HCT116 (cell line): ENCODE measurements at regions not wholly inside any gene's neighbourhood (a gene's known extent, or its start where the extent isn't known, plus 50 kb on each side); places are given as distances from the start of the nearest gene placed in this dataset.
"Not testable (repeated sequence)": the region's sequence is repeated elsewhere in the genome, so short reads cannot be mapped to it uniquely, and the experiment has no call there.

Experiments
- ATAC-seq: fragments of 200-7000 bp; cut with Tn5 transposase; 2 replicates; pipeline ENCODE4 v1.9.1; 2020; ENCODE audit warnings: mild to moderate bottlenecking, moderate library complexity
- BruUV-seq: library from RNA; stranded (reverse); fragments of 400-500 nt; replicated peaks from 2 replicates; lab custom pipeline; 2021; lab: Mats Ljungman, UMichigan
- CTCF ChIA-PET: fragments of 300-600 bp; sonication (Branson Sonifier 250); formaldehyde crosslinking; loops from one replicate; lab custom pipeline; 2021; ENCODE audit warnings: antibody characterized with exemption; lab: Charles Lee
- POLR2A ChIA-PET: fragments of 300-600, 350-600 bp; sonication (Branson Sonifier 250); formaldehyde crosslinking; loops from one replicate; lab custom pipeline; 2021; ENCODE audit warnings: antibody characterized with exemption; lab: Charles Lee
- RAD21 ChIA-PET, 2 experiments: fragments of 300-600 bp; sonication (Branson Sonifier 250); formaldehyde crosslinking; loops; one replicate each; lab custom pipeline; 2023; ENCODE audit warnings: low total read pairs in 2 of 2; ENCODE audit not compliant: uncharacterized antibody in 2 of 2, unreplicated experiment in 2 of 2, low non-redundant PET in 1 of 2; lab: Charles Lee
- DNase-seq: peaks from one replicate; pipeline ENCODE4 v3.0.0-alpha.2; 2010; ENCODE audit warnings: low read depth, low spot score
- H2AFZ ChIP-seq: fragments of 200-600 bp; shearing (Covaris generic), sonication (generic); 2 replicates; pipeline ENCODE4 v1.6.1; 2017; ENCODE audit warnings: low read depth, mixed run types, mixed read lengths, antibody characterized with exemption, low read length; ENCODE audit not compliant: poor library complexity, severe bottlenecking
- H3K27ac ChIP-seq: 2 replicates; pipeline ENCODE4 v1.5.1; 2012; ENCODE audit warnings: low read depth, low read length
- H3K27me3 ChIP-seq: fragments of 200-600 bp; sonication (generic); 2 replicates; pipeline ENCODE4 v1.6.1; 2016; ENCODE audit warnings: mixed run types, low read length, mixed read lengths; ENCODE audit not compliant: insufficient read depth
- H3K36me3 ChIP-seq, 2 experiments: fragments of 200-500 bp in 1 of 2; fragments of 200-600 bp in 1 of 2; sonication (Bioruptor generic) in 1 of 2; sonication (generic) in 1 of 2; 2 replicates each; pipeline versions ENCODE4 v1.5.1 to v1.6.1; 2014 to 2016; ENCODE audit warnings: low read length in 2 of 2, inconsistent platforms in 1 of 2, mixed read lengths in 1 of 2, mixed run types in 1 of 2; ENCODE audit not compliant: insufficient read depth in 2 of 2, control insufficient read depth in 1 of 2
- H3K4me1 ChIP-seq, 2 experiments: fragments of 200-600 bp in 1 of 2; sonication (generic) in 1 of 2; 2 replicates each; pipeline versions ENCODE4 v1.5.1 to v1.6.1; 2012 to 2017; ENCODE audit warnings: low read length in 2 of 2, inconsistent platforms in 1 of 2, mild to moderate bottlenecking in 1 of 2, mixed read lengths in 1 of 2, mixed run types in 1 of 2, moderate library complexity in 1 of 2; ENCODE audit not compliant: insufficient read depth in 2 of 2, control insufficient read depth in 1 of 2
- H3K4me2 ChIP-seq: fragments of 200-600 bp; sonication (generic); 2 replicates; pipeline ENCODE4 v1.6.1; 2017; ENCODE audit warnings: mixed run types, low read length, mixed read lengths
- H3K4me3 ChIP-seq, 2 experiments: fragments of 200-600 bp in 1 of 2; sonication (generic) in 1 of 2; replicated peaks in 1 of 2; 2 replicates each; pipeline ENCODE4 v1.5.1; 2011 to 2016; ENCODE audit warnings: low read length in 2 of 2, control low read depth in 1 of 2, low read depth in 1 of 2, mild to moderate bottlenecking in 1 of 2, mixed read lengths in 1 of 2, mixed run types in 1 of 2
- H3K79me2 ChIP-seq: fragments of 200-600 bp; sonication (generic); 2 replicates; pipeline ENCODE4 v1.6.1; 2017; ENCODE audit warnings: mild to moderate bottlenecking, mixed run types, low read length, moderate library complexity, mixed read lengths; ENCODE audit not compliant: insufficient read depth
- H3K9ac ChIP-seq: fragments of 200-600 bp; sonication (generic); 2 replicates; pipeline ENCODE4 v1.6.1; 2016; ENCODE audit warnings: low read length, mixed read lengths
- H3K9me2 ChIP-seq: fragments of 200-600 bp; sonication (generic), shearing (Covaris generic); 2 replicates; pipeline ENCODE4 v1.6.1; 2017; ENCODE audit warnings: mixed run types, mild to moderate bottlenecking, moderate library complexity; ENCODE audit not compliant: insufficient read depth
- H3K9me3 ChIP-seq, 2 experiments: fragments of 200-500 bp in 1 of 2; fragments of 200-600 bp in 1 of 2; sonication (Bioruptor generic) in 1 of 2; sonication (generic) in 1 of 2; 2 replicates each; pipeline ENCODE4 v1.6.1; 2014 to 2017; ENCODE audit warnings: low read length in 2 of 2, mixed read lengths in 2 of 2, inconsistent platforms in 1 of 2, low read depth in 1 of 2, mild to moderate bottlenecking in 1 of 2, mixed run types in 1 of 2, moderate library complexity in 1 of 2; ENCODE audit not compliant: control insufficient read depth in 1 of 2, insufficient read depth in 1 of 2
- H4K20me1 ChIP-seq: fragments of 200-600 bp; sonication (generic), shearing (Covaris generic); 2 replicates; pipeline ENCODE4 v1.6.1; 2017; ENCODE audit warnings: mixed run types, mild to moderate bottlenecking, moderate library complexity; ENCODE audit not compliant: insufficient read depth
- ELF1 ChIP-seq: IDR thresholded peaks from 2 replicates; pipeline ENCODE4 v1.6.1; 2012; ENCODE audit warnings: low read depth, borderline replicate concordance
- TCF7L2 ChIP-seq: IDR thresholded peaks from 2 replicates; pipeline ENCODE4 v1.7.0; 2011; ENCODE audit warnings: borderline replicate concordance, inconsistent platforms; ENCODE audit not compliant: insufficient read depth, insufficient read length; ENCODE audit errors: extremely low read depth
- ZNF274 ChIP-seq: fragments of 200-500 bp; sonication (Bioruptor generic); IDR thresholded peaks from 2 replicates; pipeline ENCODE4 v1.6.1; 2014; ENCODE audit warnings: mild to moderate bottlenecking, low read depth, low read length, inconsistent platforms
- intact Hi-C: fragments of 100-400 bp; cut with micrococcal nuclease; formaldehyde crosslinking; loops from 2 replicates; pipeline ENCODE4 v1.10.0; 2022
- TF ChIP-seq, protein P1 (sequence below), 3 experiments: fragments of 200-600 bp in 1 of 3; sonication (generic) in 1 of 3; IDR thresholded peaks in 2 of 3; conservative IDR thresholded peaks in 1 of 3; 2 replicates each; pipeline ENCODE4 v1.5.1; 2012 to 2017; ENCODE audit warnings: low read depth in 2 of 3, low read length in 2 of 3, antibody characterized with exemption in 1 of 3, borderline replicate concordance in 1 of 3, control low read depth in 1 of 3, mild to moderate bottlenecking in 1 of 3, mixed read lengths in 1 of 3, mixed run types in 1 of 3, moderate library complexity in 1 of 3; ENCODE audit not compliant: insufficient read depth in 1 of 3
- TF ChIP-seq, protein P2 (sequence below): IDR thresholded peaks from 2 replicates; pipeline ENCODE4 v1.6.1; 2012; ENCODE audit warnings: low read depth

DNA sequence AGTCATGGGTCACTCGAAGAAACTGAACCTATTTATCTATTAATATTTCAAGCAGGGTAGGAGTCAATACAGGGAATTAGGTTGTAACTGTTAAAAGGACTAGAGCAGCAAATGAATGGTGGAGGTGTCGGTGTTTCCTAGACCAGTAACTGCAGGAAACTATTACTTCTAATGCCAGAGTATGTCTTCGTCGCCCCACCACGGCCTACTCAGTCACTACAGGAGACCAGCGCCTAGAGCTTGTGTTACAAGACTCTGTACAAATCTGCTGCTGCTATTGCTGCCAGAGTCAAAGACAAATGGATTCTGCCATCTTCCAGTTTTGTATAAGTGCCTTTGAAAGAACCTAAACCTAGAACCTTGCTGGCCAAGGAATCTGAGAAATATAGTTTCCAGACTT lies 343.9 kb downstream of the SOX4 start:
- Histone ChIP-seq H3K79me2 (no peaks in the 10 kb centered on the region), H3K4me2 (no peak overlapping the region), H3K4me1 (no peaks in the 10 kb centered on the region), H2AFZ (no peak overlapping the region), H4K20me1 (no peaks in the 10 kb centered on the region), H3K27ac (no peak overlapping the region), H3K36me3 (no peaks in the 10 kb centered on the region), H3K9me2 (no peaks in the 10 kb centered on the region), H3K9ac (no peak overlapping the region), H3K27me3 (no peaks in the 10 kb centered on the region), H3K4me3 (no peak overlapping the region), H3K9me3 (no peaks in the 10 kb centered on the region)
- no TSS peak for BruUV-seq
- DNase-seq: no peak
- RAD21 ChIA-PET: no interaction called here
- CTCF ChIA-PET: no interaction called here
- intact Hi-C loops: loop anchor here (5.0 kb wide), 3 partner anchors 340 to 1375 kb away; no protein-coding TSS in a partner anchor
- no peak for ATAC-seq
- POLR2A ChIA-PET: no interaction called here
- no peak for TF ChIP-seq ELF1
- TF ChIP-seq, protein P1, sequence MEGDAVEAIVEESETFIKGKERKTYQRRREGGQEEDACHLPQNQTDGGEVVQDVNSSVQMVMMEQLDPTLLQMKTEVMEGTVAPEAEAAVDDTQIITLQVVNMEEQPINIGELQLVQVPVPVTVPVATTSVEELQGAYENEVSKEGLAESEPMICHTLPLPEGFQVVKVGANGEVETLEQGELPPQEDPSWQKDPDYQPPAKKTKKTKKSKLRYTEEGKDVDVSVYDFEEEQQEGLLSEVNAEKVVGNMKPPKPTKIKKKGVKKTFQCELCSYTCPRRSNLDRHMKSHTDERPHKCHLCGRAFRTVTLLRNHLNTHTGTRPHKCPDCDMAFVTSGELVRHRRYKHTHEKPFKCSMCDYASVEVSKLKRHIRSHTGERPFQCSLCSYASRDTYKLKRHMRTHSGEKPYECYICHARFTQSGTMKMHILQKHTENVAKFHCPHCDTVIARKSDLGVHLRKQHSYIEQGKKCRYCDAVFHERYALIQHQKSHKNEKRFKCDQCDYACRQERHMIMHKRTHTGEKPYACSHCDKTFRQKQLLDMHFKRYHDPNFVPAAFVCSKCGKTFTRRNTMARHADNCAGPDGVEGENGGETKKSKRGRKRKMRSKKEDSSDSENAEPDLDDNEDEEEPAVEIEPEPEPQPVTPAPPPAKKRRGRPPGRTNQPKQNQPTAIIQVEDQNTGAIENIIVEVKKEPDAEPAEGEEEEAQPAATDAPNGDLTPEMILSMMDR (IDR thresholded peaks at IDR 0.05 in 2 of 3, conservative IDR thresholded peaks at IDR 0.05 in 1 of 3; ENCODE audit: borderline replicate concordance in 1 of 3, insufficient read depth in 1 of 3, low read depth in 2 of 3, low read length in 2 of 3): no peak
- no peak for TF ChIP-seq ZNF274
- TF ChIP-seq TCF7L2: no peak
- TF ChIP-seq, protein P2, sequence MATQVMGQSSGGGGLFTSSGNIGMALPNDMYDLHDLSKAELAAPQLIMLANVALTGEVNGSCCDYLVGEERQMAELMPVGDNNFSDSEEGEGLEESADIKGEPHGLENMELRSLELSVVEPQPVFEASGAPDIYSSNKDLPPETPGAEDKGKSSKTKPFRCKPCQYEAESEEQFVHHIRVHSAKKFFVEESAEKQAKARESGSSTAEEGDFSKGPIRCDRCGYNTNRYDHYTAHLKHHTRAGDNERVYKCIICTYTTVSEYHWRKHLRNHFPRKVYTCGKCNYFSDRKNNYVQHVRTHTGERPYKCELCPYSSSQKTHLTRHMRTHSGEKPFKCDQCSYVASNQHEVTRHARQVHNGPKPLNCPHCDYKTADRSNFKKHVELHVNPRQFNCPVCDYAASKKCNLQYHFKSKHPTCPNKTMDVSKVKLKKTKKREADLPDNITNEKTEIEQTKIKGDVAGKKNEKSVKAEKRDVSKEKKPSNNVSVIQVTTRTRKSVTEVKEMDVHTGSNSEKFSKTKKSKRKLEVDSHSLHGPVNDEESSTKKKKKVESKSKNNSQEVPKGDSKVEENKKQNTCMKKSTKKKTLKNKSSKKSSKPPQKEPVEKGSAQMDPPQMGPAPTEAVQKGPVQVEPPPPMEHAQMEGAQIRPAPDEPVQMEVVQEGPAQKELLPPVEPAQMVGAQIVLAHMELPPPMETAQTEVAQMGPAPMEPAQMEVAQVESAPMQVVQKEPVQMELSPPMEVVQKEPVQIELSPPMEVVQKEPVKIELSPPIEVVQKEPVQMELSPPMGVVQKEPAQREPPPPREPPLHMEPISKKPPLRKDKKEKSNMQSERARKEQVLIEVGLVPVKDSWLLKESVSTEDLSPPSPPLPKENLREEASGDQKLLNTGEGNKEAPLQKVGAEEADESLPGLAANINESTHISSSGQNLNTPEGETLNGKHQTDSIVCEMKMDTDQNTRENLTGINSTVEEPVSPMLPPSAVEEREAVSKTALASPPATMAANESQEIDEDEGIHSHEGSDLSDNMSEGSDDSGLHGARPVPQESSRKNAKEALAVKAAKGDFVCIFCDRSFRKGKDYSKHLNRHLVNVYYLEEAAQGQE: no peak

DNA sequence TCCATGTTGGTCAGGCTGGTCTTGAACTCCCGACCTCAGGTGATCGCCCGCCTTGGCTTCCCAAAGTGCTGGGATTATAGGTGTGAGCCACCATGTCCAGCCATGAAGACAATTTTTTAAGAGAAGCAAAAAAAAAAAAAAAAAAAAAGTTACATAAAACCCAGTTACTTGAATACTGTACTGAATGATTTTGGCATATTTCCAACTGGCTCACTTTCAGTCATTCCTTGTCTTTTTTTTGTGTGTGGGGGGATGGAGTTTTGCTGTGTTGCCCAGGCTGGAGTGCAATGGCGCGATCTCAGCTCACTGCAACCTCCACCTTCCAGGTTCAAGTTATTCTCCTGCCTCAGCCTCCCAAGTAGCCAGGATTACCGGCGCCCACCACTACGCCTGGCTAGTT lies 345.5 kb downstream of the SOX4 start:
- DNase-seq, H3K79me2 ChIP-seq, H3K4me1 ChIP-seq, POLR2A ChIA-PET, BruUV-seq, RAD21 ChIA-PET, H3K4me2 ChIP-seq, H3K27me3 ChIP-seq, H3K36me3 ChIP-seq, H3K9me3 ChIP-seq, H3K9me2 ChIP-seq, H2AFZ ChIP-seq, H4K20me1 ChIP-seq, ATAC-seq, H3K27ac ChIP-seq, H3K4me3 ChIP-seq, H3K9ac ChIP-seq, CTCF ChIA-PET: not testable (repeated sequence)
- intact Hi-C loops: loop anchor here (5.0 kb wide), 3 partner anchors 342 to 1377 kb away; no protein-coding TSS in a partner anchor
